Stimulated activated CD4-positive, alpha-beta T cell treated with anti-CD3 and anti-CD28 coated beads, Interleukin-2, amount 100 ng/mL, for 48 hours (primary cell): ENCODE measurements at regions not wholly inside any gene's neighbourhood (a gene's known extent, or its start where the extent isn't known, plus 50 kb on each side); places are given as distances from the start of the nearest gene placed in this dataset.

Experiments used
- DNase-seq, 2 donors: peaks; one replicate each; pipeline ENCODE4 v3.0.0-alpha.2; 2020

DNA sequence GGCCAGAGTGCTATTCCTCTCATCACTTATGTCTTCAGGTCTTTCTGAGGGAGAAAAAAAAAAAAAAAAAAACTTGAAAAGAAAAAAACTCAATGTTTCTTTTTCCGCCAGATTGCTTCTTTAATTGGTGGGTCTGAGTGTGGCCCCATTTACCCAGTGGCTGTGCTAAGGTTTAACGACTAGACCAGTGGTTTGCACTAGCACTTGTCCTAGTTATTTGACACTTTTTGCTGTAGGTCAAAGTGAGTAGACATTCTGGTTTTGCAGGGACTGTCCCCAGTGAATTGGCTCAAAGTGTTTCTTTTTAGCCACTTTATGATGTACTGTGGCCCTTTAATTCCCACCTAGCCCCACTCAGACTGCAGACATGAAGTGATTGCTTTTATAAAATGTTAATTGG, 273.3 kb downstream of the PTEN start:
- no peak for DNase-seq

DNA sequence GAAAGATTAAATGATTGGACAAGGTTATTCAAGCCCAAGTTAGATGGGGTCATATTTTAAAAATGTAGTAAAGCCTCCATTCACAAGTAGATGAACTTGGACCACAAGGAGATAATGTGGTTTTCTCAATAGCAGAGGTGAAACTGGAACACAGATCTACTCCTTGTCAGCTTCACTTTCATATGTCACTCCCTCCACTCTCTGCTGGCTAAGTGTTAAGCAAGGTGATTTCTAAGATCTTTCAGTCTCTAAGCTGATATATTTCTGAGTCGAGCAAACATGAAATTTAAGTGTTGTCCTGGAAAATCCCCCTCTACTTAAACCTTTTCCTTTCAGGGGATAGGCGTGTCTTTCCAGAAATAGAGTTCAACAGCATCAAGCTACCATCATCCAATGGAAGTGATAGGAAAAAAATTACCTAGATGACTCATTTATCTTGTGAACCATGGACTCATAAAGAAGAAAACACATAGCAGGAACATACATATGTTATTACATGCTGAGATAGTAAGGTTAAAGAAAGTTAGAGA, 275.0 kb downstream of the PTEN start:
- no peak for DNase-seq

DNA sequence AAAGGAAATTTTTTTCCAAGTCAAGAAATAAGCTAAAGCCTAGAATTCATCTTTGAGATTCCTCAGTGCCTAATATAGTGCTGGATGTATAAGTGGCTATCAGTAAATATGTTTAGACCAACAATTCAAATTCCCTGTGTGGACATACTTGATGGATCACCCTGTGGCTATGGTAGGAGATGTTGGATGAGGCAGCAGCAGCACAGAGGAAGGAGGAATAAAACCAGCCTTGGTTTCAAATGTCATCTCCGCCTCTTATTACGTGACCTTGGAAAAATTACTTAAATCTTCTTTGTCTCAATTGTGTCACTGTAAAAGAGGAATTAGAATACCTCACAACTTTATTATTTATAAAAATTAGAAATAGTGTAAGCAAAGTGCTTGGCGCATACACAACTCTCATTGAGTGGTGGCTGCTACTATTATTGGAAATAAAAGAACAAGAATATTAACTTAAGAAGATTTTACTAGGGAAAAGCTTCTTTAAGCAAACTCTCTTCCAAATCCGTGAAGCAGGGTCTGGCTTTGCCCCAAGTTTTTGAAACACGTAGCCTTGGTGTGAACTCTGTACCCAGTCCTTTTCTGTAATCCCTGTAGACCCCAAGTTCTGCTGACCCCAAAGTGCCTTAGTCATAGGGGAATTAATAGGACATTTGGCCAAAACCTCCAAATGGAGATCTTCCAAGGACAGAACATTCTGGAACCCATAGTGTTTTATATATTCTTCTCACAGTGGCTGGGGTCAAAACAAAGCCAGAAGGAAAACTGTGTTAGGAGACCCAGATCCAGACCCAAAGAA, 283.8 kb downstream of the PTEN start:
- no peak for DNase-seq

DNA sequence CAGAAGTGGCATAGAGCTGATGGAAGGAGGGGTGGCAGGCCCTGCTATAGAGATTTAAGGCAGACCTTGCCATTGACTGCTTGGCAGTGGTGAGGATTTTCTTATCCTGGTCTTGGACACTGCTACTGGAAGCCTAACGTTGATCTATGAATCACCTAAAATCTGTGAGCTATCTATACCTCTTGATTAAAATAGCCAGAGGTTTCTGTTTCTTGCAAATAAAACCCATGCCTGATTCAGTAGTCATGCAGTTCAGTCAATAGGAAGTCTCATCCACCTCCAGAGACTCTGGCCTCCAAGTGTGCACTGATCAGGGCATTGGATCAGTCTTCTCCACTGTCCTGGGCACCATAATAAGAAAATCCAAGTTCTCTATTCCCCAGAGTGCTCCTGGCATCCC, 286.5 kb downstream of the PTEN start:
- DNase-seq = no peak

DNA sequence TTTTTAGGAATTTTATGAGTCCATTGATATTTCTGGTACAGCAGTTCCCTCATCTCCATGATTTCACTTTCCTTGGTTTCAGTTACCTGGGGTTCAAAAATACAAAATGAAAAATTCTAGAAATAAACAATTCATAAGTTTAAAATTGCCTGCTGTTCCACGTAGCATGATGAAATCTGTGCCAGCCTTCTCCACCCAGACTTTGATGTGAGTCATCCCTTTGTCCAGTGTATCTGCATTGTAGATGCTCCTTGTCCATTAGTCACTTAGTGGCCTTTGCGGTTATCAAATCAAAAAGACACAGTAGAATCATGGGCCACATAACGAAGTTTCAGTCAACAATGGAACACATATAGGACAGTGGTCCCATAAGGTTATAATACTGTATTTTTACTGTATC, 286.9 kb downstream of the PTEN start:
- no peak for DNase-seq

DNA sequence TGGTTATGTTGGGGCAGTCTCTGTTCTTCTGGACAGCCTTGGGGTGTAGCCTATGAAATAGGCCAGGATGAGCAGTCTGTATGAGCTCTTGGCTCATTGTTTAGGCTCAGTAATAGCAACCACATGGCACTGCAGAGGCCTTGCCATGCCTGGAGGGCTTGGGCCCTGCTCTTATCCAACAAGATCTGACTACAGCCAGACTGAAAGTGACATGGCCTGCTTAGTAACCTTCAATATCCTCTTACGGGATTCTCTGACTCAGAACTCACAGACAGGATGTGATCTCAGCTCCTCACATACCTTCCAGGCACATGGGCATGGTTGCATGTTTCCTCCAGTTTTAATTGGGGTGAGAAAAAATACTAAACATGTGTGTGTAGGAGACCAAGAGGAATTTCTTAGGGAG, 289.3 kb downstream of the PTEN start:
- peak; percentile 30 to 41 for DNase-seq

DNA sequence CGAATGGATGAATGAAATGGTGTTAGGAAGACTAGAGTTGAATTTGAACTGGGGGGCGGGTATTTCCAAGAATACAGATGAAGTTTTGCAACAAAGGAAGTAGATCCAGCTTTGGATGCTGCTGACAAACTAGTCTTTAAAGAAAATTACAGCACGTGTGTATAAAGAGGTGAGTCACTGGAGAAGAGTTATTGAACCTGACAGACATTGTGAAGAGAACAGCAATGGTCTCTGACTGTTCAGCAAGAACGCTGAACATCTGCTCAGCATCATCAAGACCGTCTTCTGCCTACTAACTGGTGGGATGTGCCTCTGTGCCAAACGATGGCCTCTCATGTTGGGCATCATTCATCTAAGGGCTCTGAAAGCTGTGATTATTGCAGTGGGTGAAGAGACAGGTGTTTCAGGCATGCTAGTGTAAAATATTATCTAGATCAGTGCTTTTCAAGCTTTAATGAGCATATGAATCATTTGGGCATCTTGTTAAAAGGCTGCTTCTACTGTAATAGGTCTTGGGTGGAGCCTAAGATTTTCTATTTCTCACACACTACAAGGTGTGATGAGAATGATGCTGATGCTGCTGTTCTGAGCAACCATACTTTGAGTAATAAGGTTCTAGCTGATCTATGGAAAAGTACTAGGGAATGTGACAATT, 291.3 kb downstream of the PTEN start:
- no peak for DNase-seq

DNA sequence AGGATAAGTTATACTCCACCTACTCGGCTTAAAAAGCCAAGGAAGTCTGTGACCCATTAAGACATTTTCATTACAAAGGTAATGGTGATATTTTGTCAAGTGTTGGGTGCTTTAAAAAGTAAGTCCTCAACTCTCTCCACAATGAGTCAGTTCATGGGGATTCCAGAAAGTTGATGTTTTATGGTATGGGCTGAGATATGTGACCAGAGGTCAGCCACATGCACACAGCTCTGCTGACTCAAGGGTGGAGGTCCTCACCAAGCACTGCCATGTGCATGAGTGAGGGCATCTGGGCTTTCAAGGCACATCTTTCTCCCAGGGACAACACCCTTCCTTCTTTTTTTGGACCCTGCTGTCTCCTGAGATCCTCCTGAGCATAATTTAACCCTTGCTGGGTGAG, 292.9 kb downstream of the PTEN start:
- DNase-seq = no peak

DNA sequence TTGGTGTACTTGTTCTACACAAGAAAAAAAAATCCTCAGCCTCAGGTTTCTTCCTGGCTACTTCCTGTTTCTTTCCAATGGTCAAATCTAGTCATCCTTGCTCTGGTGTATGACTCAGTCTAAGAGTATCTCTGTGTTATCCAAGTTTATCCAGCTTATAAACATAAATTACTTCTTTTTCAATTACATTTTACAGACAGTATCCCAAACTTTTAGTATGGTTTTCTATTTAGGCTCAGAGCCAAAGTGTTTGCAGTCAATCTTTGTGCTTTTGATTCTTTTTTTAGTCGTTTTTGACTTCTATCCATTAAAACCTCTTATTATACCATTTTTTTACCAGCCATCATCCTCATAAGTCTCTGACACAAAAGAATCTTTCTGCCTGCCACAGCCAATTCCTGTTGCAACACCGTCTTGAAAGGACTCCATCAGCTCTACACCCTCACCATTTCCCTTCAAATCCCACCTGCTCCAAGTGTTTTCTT, 294.6 kb downstream of the PTEN start:
- no peak for DNase-seq

DNA sequence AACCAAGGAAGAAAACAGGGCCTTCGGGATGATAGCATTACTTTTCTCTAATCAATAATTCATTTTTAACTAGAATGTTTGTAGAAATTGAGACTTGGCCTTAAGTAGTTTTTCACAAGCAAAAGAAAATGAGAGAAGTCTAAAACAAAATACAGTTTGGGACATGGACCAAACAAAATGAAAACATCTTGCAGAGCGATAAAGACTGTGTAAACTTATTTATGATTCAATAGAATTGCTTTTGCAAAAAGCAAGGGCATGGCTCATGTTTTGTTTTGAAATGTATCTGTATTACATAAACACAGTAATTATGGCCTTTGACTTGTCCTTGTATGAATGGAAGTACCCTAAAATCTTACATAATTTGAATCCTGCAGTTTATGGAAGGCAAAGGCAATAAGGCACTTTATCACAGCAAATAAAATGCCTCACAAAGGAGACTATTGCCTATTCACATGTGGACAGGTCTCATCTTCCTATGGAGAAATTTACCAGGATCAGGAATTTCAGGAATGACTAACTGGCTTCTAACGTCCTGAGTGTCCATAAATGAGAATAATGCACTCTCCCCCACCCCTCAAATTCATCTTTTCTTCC, 295.2 kb downstream of the PTEN start:
- DNase-seq = no peak

DNA sequence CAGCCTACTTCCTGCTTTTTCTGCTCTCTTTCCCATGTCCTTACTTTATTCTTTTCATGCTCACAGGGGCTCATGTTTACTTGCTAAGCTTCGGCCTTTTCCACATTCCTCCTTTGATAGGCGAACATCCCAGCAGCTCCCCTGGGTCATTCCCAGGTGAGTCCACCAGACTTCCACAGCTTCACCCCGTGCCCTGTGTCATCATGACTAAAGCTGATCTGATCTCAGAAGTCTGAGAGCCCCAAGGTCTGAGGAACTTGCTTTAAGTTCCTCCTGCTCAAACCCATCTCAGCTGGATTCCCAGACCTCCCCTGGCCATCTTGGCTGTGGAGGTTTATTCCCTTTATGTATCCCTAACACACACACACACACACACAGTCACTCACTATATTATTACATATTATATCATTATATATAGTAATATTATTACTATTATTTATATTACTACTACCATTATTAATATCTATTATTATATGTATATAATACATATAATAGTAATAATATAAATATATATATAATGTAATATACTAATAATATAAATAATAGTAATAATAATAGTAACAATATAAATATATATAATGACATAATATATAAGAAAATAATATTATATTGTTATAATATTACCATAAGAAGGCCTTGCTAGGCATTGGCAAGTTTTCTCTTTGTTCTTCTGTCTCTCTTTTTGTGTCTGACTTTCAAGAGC, 295.9 kb downstream of the PTEN start:
- no peak for DNase-seq

DNA sequence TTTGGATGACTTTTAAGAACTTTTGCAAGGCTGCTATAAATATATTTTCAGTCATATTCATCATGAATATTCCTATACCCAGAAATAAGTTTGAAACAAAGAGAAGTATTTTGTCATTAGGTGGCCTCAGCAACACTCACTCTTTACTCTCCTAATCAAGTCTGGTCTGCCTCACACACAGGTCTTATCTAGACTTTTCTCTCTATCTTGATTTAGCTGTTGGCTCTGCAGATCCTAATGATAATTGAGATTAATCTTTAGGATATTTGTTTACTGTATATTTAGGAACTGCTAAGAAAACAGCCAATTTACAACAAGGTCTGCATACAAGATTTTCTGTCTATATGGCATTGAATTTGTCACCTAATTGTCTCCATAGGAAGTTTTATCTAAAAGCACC, 297.6 kb downstream of the PTEN start:
- no peak for DNase-seq

DNA sequence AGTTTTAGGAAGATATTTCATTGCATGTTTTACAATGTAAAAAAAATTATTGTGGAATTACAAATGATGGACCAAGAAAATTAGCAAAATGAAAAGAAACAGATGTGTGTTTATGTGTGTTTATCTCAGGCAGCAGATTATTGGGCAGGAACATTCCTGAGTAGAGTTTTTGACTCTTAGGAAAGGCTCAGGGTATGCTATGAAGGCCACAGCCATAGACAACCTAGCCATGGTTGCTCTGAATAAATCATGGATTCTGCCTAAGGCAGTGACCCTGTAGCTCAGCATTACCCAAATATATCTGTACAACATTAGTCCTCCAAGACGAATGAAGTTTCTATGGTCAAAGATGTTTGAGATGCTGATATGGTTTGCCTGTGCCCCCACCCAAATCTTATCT, 298.3 kb downstream of the PTEN start:
- DNase-seq = no peak

DNA sequence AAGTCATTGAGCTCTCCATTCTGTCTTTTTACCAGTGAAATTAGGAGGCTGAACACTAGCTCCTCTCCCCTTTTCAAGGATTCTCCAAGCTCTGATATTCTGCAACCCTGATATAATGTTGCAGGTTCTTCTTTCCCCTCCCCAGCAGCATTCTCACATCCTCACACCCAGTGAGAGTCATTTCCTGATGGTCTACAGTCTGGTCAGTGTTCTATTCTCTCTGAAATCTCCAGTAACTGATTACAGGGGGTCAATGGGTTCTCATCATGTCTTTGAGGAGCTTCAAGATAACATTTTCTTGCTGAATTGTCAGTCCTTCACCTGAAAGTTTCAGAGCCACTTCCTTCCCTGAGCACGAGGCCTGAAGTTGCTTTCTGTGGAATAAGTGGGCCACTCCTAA, 299.4 kb downstream of the PTEN start:
- DNase-seq = no peak

DNA sequence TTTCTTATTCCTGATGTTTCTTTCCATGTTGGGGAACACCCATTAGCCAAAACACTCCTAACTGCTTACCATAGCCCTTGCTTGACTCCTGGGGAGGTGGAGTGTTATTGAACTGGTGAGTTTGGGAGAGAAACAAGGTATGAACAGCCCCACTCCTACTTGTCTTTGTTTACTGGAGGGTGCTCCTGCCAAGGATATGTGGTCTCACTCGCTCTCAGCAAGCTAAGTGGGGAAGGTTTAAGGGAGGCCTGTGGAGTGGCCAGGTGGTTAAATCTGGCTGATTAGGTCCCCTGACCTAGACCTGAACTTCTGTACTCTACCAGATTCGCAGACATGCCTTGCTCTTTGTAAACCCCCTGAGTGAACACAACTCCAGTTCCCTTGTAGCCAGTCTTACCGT, 300.1 kb downstream of the PTEN start:
- no peak for DNase-seq

DNA sequence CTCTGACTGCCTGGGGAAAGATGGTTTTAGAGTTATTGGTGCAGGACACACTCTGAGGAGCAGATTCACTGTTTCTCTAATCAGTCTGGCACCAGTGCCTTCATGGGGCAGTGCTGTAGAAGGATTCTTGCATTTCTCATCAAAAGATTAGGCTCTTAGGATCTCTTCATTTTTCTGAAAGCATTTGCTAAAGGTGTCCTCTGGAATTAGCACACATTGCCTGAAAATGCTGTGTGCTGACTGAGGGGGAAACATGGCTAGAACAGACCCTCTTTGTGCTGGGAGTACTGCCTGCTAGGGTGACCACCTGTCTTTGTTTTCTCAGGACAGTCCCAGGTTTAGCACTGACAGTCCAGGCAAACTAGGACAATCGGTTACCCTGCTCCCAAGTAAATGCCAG, 301.0 kb downstream of the PTEN start:
- DNase-seq = no peak

DNA sequence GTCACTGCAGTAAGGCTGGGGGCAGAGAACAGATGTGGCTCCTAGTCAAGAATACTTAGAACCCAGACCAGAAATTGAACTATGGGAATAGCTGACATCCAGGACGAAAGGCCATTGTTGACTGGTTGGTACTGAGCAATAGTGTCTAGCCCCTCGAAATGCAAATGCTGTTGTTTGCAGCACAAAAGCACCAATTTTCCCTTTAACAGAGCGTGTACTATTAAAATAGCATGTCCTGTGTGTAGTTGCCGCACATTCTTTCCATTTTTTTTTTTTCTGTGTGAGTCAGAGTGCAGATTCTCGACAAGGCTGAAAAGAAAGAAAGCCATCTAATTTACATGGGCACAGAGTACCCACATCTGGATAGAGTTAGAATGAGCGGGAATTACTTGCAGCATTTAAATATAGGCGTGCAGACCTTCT, 302.4 kb downstream of the PTEN start:
- DNase-seq = no peak

DNA sequence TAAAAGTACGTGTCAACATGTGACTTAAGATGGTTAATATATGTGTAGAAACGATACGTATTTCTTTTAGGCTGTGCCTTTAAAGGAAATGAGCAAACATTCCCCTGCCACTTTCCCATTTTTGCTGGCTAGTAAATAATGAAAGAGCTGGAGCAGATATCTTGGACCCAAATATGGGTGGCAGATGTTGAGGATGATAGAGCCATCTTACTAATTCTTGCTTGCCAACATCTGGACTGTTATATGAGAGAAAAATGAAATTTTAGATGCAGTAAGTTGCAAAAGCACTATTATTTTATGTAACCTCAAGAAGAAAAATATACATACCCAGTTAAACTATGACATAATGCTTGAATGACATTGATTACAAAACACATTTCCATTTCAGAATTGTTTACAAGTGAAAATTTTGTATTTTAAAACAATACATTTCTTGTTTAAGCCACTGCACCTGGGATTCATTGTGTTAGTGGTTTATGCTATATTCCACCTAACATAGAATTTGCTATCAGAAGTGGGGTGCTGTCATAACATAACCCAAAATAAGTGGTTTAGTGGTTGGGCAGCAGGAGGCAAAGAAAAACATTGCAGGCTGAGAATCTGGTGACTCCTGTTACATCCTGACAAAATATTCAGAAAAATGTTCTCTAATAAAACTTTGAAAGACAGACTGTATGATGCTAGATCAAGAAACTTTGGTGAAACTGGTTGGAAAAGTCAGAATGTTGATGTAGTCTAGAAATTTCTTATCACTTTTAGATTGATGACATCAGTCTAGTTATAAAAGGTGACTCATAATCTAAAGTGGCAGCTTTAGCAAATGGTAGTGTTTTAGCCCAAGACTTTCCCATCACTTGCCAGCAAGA, 305.0 kb downstream of the PTEN start:
- no peak for DNase-seq

DNA sequence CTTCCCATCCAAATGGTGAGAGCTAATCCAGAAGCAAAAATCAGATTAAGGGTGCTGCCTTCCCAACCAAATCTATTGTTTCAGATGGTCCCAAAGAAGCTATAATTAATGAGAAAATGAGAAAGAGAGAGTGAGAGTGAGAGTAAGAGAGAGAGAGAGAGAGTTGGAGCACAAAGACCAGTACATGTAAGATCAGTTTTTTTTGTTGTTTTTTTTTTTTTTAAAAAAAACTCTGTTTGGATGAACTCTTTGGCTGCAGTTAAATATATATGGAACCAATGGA, 305.6 kb downstream of the PTEN start:
- no peak for DNase-seq

DNA sequence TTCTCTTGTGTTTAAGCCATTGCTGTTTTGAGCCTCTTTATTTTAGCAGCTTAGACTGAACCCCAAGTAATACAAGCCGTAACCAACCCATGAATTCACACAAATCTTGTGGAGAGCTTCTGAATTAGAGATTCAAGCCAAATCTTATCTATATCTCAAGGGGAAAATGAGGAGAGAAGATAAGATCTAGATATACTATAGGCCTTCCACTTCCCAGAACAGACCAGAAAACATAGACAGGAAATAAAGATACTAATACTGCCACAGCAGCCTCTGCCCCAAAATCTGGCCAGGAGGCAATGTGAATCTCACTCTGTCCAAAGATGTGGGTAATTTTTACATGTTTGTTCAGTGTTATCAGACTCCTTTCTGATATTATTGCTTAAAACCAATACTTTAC, 307.2 kb downstream of the PTEN start:
- DNase-seq = no peak

DNA sequence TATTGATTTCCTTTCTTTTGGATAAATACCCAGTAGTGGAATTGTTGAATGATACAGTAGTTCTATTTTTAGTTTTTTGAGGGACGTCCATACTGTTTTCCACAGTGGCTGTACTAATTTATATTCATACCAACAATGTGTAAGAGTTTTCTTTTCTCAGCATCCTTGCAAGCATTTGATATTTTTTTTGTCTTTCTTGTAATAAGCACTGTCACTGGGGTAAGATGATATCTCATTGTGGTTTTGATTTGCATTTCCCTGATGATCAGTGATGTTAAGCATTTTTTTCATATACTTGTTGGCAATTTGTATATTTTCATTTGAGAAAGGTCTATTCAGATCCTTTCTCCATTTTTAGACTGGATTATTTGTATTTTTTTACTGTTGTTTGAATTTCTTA, 308.7 kb downstream of the PTEN start:
- DNase-seq = no peak

DNA sequence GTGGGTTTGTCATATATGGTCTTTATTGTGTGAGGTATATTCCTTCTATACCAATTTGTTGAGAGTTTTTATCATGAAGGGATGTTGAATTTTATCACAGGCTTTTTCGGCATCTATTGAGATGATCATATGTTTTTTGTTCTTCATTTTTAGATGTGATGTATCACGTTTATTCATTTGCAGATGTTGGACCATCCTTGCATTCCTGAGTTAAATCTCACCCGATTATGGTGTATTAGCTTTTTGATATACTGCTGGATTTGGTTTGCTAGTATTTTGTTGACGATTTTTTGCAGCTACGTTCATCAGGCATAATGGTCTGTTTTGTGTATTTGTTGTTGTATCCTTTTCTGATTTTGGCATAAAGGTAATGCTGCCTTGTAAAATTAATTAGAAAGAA, 311.0 kb downstream of the PTEN start:
- no peak for DNase-seq

DNA sequence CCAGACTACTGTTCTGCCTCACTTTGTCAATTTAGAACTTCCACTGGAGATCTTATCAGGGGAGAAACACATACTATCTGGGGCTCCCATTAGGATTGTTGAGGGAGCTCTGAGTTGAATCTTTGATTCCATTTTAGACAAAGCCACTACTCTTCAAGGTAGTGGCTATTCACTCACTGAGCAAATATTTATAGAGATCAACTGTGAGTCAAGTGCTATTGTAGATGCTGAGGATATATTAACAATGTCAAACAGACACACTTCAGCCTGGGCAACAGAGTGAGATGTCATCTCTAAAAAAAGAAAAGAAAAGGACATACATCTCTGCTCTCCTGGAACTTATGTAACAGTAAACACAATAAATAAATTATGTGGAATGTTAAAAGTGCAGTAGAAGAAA, 315.3 kb downstream of the PTEN start:
- DNase-seq = no peak
